HG03469 (cell line): ENCODE measurements at regions not wholly inside any gene's neighbourhood (a gene's known extent, or its start where the extent isn't known, plus 50 kb on each side); places are given as distances from the start of the nearest gene placed in this dataset.
"Not testable (repeated sequence)": the region's sequence is repeated elsewhere in the genome, so short reads cannot be mapped to it uniquely, and the experiment has no call there.

ENCODE experiments used
- ATAC-seq: cut with Tn5 transposase; IDR thresholded peaks from one replicate; pipeline ENCODE4 v1.9.1; 2021; ENCODE audit warnings: mild to moderate bottlenecking, moderate library complexity, moderate number of reproducible peaks; ENCODE audit not compliant: unreplicated experiment

- not testable (repeated sequence) for ATAC-seq
Measured at GRCh38 chr15:30755036-30755687, 129.2 kb downstream of the ARHGAP11B start.

- not testable (repeated sequence) for ATAC-seq
Measured at GRCh38 chr15:30760633-30761032, 134.7 kb downstream of the ARHGAP11B start.

- not testable (repeated sequence) for ATAC-seq
Measured at GRCh38 chr15:30761365-30761764, 135.4 kb downstream of the ARHGAP11B start.

GRCh38 chr15:30769390-30770124 lies 134.2 kb upstream of the FAN1 start:
- not testable (repeated sequence) for ATAC-seq

- ATAC-seq, result no peak
Measured at GRCh38 chr15:30770759-30771158, 133.0 kb upstream of the FAN1 start.

- no peak for ATAC-seq
Measured at GRCh38 chr15:30783019-30783418, 120.7 kb upstream of the FAN1 start.

GRCh38 chr15:30788595-30788994 lies 115.1 kb upstream of the FAN1 start:
- ATAC-seq, result no peak

GRCh38 chr15:30791239-30792175 lies 112.2 kb upstream of the FAN1 start:
- no peak for ATAC-seq

GRCh38 chr15:30792843-30793242 lies 110.9 kb upstream of the FAN1 start:
- ATAC-seq, result not testable (repeated sequence)

GRCh38 chr15:30794388-30794787 lies 109.3 kb upstream of the FAN1 start:
- ATAC-seq, result no peak

GRCh38 chr15:30799565-30799964 lies 104.2 kb upstream of the FAN1 start:
- ATAC-seq, result not testable (repeated sequence)

- not testable (repeated sequence) for ATAC-seq
Measured at GRCh38 chr15:30801140-30801895, 102.4 kb upstream of the FAN1 start.

- ATAC-seq, result not testable (repeated sequence)
Measured at GRCh38 chr15:30802001-30802400, 101.7 kb upstream of the FAN1 start.

- ATAC-seq, result not testable (repeated sequence)
Measured at GRCh38 chr15:30803703-30804102, 100.0 kb upstream of the FAN1 start.

- no peak for ATAC-seq
Measured at GRCh38 chr15:30816430-30816829, 87.3 kb upstream of the FAN1 start.

- not testable (repeated sequence) for ATAC-seq
Measured at GRCh38 chr15:30823068-30823813, 80.5 kb upstream of the FAN1 start.

GRCh38 chr15:30824518-30825195 lies 79.1 kb upstream of the FAN1 start:
- no peak for ATAC-seq

- no peak for ATAC-seq
Measured at GRCh38 chr15:30827625-30828303, 76.0 kb upstream of the FAN1 start.

- ATAC-seq, result not testable (repeated sequence)
Measured at GRCh38 chr15:30828304-30828639, 75.4 kb upstream of the FAN1 start.
